PC-9 (cell line): ENCODE measurements at regions not wholly inside any gene's neighbourhood (a gene's known extent, or its start where the extent isn't known, plus 50 kb on each side); places are given as distances from the start of the nearest gene placed in this dataset.

ENCODE experiments used
- BruUV-seq: library from RNA; stranded (reverse); fragments of 400-500 nt; replicated peaks from 2 replicates; lab custom pipeline; 2021; lab: Mats Ljungman, UMichigan
- CTCF ChIA-PET: fragments of 300-600 bp; sonication (Branson Sonifier 250); formaldehyde crosslinking; loops from one replicate; lab custom pipeline; 2022; ENCODE audit warnings: antibody characterized with exemption; lab: Charles Lee
- POLR2A ChIA-PET: fragments of 300-600 bp; sonication (Branson Sonifier 250); formaldehyde crosslinking; loops from one replicate; lab custom pipeline; 2022; ENCODE audit warnings: antibody characterized with exemption; ENCODE audit not compliant: unreplicated experiment; lab: Charles Lee
- DNase-seq, 2 experiments: peaks; one replicate each; pipeline versions ENCODE4 v3.0.0 to v3.0.0-alpha.2; 2015 to 2022; ENCODE audit warnings: mixed read lengths in 1 of 2
- H2AFZ ChIP-seq: fragments of 200-600 bp; sonication (generic); 2 replicates; pipeline ENCODE4 v1.8.1; 2017; ENCODE audit warnings: antibody characterized with exemption
- H3F3A ChIP-seq: fragments of 200-600 bp; sonication (generic); 2 replicates; pipeline ENCODE4 v1.8.1; 2017; ENCODE audit warnings: antibody characterized with exemption, mild to moderate bottlenecking, low read depth; ENCODE audit not compliant: insufficient read depth
- H3K27ac ChIP-seq: fragments of 200-600 bp; sonication (generic); 2 replicates; pipeline ENCODE4 v1.6.1; 2016; ENCODE audit warnings: mixed run types
- H3K27me3 ChIP-seq: fragments of 200-600 bp; sonication (generic); 2 replicates; pipeline ENCODE4 v1.6.1; 2016; ENCODE audit warnings: low read depth, mixed run types; ENCODE audit not compliant: insufficient read depth
- H3K36me3 ChIP-seq: fragments of 200-600 bp; sonication (generic); 2 replicates; pipeline ENCODE4 v1.6.1; 2016; ENCODE audit warnings: low read depth, mixed run types
- H3K4me1 ChIP-seq: fragments of 200-600 bp; sonication (generic); replicated peaks from 2 replicates; pipeline ENCODE4 v1.6.1; 2016; ENCODE audit warnings: mixed run types; ENCODE audit not compliant: insufficient read depth
- H3K4me2 ChIP-seq: fragments of 200-600 bp; sonication (generic); 2 replicates; pipeline ENCODE4 v1.6.1; 2017; ENCODE audit warnings: mixed run types
- H3K4me3 ChIP-seq: fragments of 200-600 bp; sonication (generic); 2 replicates; pipeline ENCODE4 v1.6.1; 2016; ENCODE audit warnings: mixed run types
- H3K79me2 ChIP-seq: fragments of 200-600 bp; sonication (generic); 2 replicates; pipeline ENCODE4 v1.6.1; 2017; ENCODE audit warnings: low read depth, mixed run types
- H3K9me2 ChIP-seq: fragments of 200-600 bp; sonication (generic); 2 replicates; pipeline ENCODE4 v1.8.1; 2017; ENCODE audit warnings: mild to moderate bottlenecking; ENCODE audit not compliant: insufficient read depth
- H3K9me3 ChIP-seq: fragments of 200-600 bp; sonication (generic); 2 replicates; pipeline ENCODE4 v1.8.1; 2016; ENCODE audit warnings: low read depth; ENCODE audit not compliant: insufficient read depth
- H4K20me1 ChIP-seq: fragments of 200-600 bp; sonication (generic); 2 replicates; pipeline ENCODE4 v1.8.1; 2017; ENCODE audit not compliant: insufficient read depth
- EZH2 ChIP-seq: fragments of 200-600 bp; sonication (generic); IDR thresholded peaks from 2 replicates; pipeline ENCODE4 v1.8.0; 2017; ENCODE audit warnings: antibody characterized with exemption, low read depth
- intact Hi-C: fragments of 100-400 bp; cut with micrococcal nuclease; formaldehyde crosslinking; loops from one replicate; pipeline ENCODE4 v1.10.0; 2022; ENCODE audit not compliant: unreplicated experiment
- TF ChIP-seq, protein P1 (sequence below): fragments of 200-600 bp; sonication (generic); conservative IDR thresholded peaks from 2 replicates; pipeline ENCODE4 v1.6.1; 2017; ENCODE audit warnings: mixed run types, antibody characterized with exemption, mild to moderate bottlenecking, moderate library complexity

DNA sequence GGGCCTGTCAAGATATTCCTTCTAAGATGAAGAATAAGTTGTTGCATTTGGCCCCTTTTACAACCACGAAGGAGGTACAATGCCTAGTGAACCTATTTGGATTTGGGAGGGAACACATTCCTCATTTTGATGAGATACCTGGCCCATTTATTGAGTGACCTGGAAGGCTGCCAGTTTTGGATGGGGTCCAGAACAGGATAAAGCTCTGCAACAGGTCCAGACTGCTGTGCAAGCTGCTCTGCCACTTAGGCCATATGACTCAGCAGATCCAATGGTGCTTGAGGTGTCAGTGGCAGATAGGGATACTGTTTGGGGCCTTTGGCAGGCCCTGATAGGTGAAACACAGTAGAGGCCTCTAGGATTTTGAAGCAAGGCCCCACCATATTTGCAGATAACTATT lies 704.6 kb downstream of the CCSER2 start:
- ChIA-PET POLR2A (no interaction called here), CTCF (no interaction called here)
- H3K4me2 ChIP-seq, result no peak overlapping the region
- H3K27ac ChIP-seq, result no peak overlapping the region
- no peaks in the 10 kb centered on the region for H3K79me2 ChIP-seq
- no peaks in the 10 kb centered on the region for H3K9me2 ChIP-seq
- no peaks in the 10 kb centered on the region for H3K27me3 ChIP-seq
- no peaks in the 10 kb centered on the region for H3K4me1 ChIP-seq
- no peaks in the 10 kb centered on the region for H3K9me3 ChIP-seq
- no peaks in the 10 kb centered on the region for H4K20me1 ChIP-seq
- no peaks in the 10 kb centered on the region for H3K36me3 ChIP-seq
- no peak overlapping the region for H2AFZ ChIP-seq
- intact Hi-C loops, result no loop called here
- TF ChIP-seq EZH2, result no peak
- TF ChIP-seq, protein P1, sequence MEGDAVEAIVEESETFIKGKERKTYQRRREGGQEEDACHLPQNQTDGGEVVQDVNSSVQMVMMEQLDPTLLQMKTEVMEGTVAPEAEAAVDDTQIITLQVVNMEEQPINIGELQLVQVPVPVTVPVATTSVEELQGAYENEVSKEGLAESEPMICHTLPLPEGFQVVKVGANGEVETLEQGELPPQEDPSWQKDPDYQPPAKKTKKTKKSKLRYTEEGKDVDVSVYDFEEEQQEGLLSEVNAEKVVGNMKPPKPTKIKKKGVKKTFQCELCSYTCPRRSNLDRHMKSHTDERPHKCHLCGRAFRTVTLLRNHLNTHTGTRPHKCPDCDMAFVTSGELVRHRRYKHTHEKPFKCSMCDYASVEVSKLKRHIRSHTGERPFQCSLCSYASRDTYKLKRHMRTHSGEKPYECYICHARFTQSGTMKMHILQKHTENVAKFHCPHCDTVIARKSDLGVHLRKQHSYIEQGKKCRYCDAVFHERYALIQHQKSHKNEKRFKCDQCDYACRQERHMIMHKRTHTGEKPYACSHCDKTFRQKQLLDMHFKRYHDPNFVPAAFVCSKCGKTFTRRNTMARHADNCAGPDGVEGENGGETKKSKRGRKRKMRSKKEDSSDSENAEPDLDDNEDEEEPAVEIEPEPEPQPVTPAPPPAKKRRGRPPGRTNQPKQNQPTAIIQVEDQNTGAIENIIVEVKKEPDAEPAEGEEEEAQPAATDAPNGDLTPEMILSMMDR, result no peak
- H3F3A ChIP-seq, result no peaks in the 10 kb centered on the region
- H3K4me3 ChIP-seq, result no peak overlapping the region
- no peak for DNase-seq
- BruUV-seq, result no TSS peak

DNA sequence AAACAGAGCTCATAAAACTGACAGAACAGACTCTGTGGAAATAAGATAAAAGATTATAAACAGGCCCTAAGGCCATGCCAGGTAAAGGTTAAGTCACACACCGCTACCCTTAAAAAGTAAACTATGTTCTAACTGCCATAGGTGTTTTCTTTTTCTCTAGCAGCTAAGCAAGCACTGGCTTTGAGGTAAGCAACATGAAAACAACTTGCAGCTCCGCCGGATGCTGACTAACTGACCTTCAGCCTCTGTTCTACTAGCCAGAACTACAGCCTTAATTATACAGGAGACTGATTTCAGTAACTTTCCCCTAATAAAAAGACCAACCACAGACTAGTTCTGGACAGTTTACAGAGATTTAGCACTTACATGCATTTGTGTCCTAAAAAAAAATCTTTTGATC lies 708.3 kb downstream of the CCSER2 start:
- no peak overlapping the region for H2AFZ ChIP-seq
- no peaks in the 10 kb centered on the region for H3K36me3 ChIP-seq
- no peak overlapping the region for H3K4me2 ChIP-seq
- no peaks in the 10 kb centered on the region for H3K79me2 ChIP-seq
- no peaks in the 10 kb centered on the region for H3F3A ChIP-seq
- H3K9me3 ChIP-seq, result no peaks in the 10 kb centered on the region
- H3K4me1 ChIP-seq, result no peaks in the 10 kb centered on the region
- POLR2A ChIA-PET, result no interaction called here
- no TSS peak for BruUV-seq
- no peaks in the 10 kb centered on the region for H3K9me2 ChIP-seq
- no peak overlapping the region for H3K4me3 ChIP-seq
- TF ChIP-seq, protein P1, result no peak
- no peak for TF ChIP-seq EZH2
- H3K27me3 ChIP-seq, result no peaks in the 10 kb centered on the region
- CTCF ChIA-PET, result no interaction called here
- intact Hi-C loops, result no loop called here
- no peak overlapping the region for H3K27ac ChIP-seq
- DNase-seq, result no peak
- no peaks in the 10 kb centered on the region for H4K20me1 ChIP-seq

- Histone ChIP-seq H3K36me3 (no peaks in the 10 kb centered on the region), H3F3A (no peaks in the 10 kb centered on the region), H4K20me1 (no peaks in the 10 kb centered on the region), H3K4me3 (no peak overlapping the region), H3K27ac (no peak overlapping the region), H3K27me3 (no peaks in the 10 kb centered on the region), H3K9me2 (no peaks in the 10 kb centered on the region), H3K4me2 (no peak overlapping the region), H3K79me2 (no peaks in the 10 kb centered on the region), H3K4me1 (no peaks in the 10 kb centered on the region), H3K9me3 (no peaks in the 10 kb centered on the region), H2AFZ (no peak overlapping the region)
- DNase-seq, result no peak
- BruUV-seq, result no TSS peak
- CTCF ChIA-PET, result no interaction called here
- intact Hi-C loops, result no loop called here
- TF ChIP-seq, protein P1, result no peak
- no peak for TF ChIP-seq EZH2
- POLR2A ChIA-PET, result no interaction called here
Measured at GRCh38 chr10:85039311-85039710, 710.9 kb downstream of the CCSER2 start.
